RCC 7860 (cell line): ENCODE measurements at regions not wholly inside any gene's neighbourhood (a gene's known extent, or its start where the extent isn't known, plus 50 kb on each side); places are given as distances from the start of the nearest gene placed in this dataset.

Experiments
- DNase-seq: peaks from one replicate; pipeline ENCODE4 v3.0.0-alpha.2; 2015; ENCODE audit warnings: low spot score
- FAIRE-seq: peaks from 2 replicates; lab custom pipeline; 2012; peaks lifted over from hg19 to GRCh38; lab: Jason Lieb, UNC

GRCh38 chr14:97246648-97247047 lies 449.5 kb downstream of the VRK1 start:
- FAIRE-seq = no peak

GRCh38 chr14:97248973-97249372 lies 451.8 kb downstream of the VRK1 start:
- DNase-seq (no peak), FAIRE-seq (no peak)

More at GRCh38 chr14:97246648-97247047, 449.5 kb downstream of the VRK1 start:
- no peak for DNase-seq

- DNase-seq = no peak
- no peak for FAIRE-seq
Measured at GRCh38 chr14:97250931-97251330, 453.7 kb downstream of the VRK1 start.

- FAIRE-seq (no peak), DNase-seq (no peak)
Measured at GRCh38 chr14:97251491-97252155, 454.4 kb downstream of the VRK1 start.

- no peak for FAIRE-seq
Measured at GRCh38 chr14:97253756-97254155, 456.6 kb downstream of the VRK1 start.

GRCh38 chr14:97262336-97262735 lies 465.2 kb downstream of the VRK1 start:
- DNase-seq (peak; percentile 41), FAIRE-seq (no peak)

More at GRCh38 chr14:97253756-97254155, 456.6 kb downstream of the VRK1 start:
- DNase-seq = no peak

GRCh38 chr14:97264516-97265230 lies 467.5 kb downstream of the VRK1 start:
- no peak for FAIRE-seq
- no peak for DNase-seq

- FAIRE-seq = peak; percentile 87
Measured at GRCh38 chr14:97266653-97267052, 469.5 kb downstream of the VRK1 start.

GRCh38 chr14:97267509-97267908 lies 470.3 kb downstream of the VRK1 start:
- DNase-seq = no peak

More at GRCh38 chr14:97266653-97267052, 469.5 kb downstream of the VRK1 start:
- peak; percentile 76 for DNase-seq

GRCh38 chr14:97268097-97268496 lies 470.9 kb downstream of the VRK1 start:
- FAIRE-seq = no peak
- DNase-seq = no peak

More at GRCh38 chr14:97267509-97267908, 470.3 kb downstream of the VRK1 start:
- FAIRE-seq = peak; percentile 83

GRCh38 chr14:97270308-97270707 lies 473.1 kb downstream of the VRK1 start:
- DNase-seq (no peak), FAIRE-seq (no peak)

- DNase-seq = no peak
- FAIRE-seq = no peak
Measured at GRCh38 chr14:97271451-97271960, 474.3 kb downstream of the VRK1 start.

GRCh38 chr14:97273540-97273939 lies 476.4 kb downstream of the VRK1 start:
- FAIRE-seq = no peak
- DNase-seq = no peak

- FAIRE-seq = no peak
Measured at GRCh38 chr14:97274626-97275025, 477.4 kb downstream of the VRK1 start.

GRCh38 chr14:97275276-97275675 lies 478.1 kb downstream of the VRK1 start:
- DNase-seq = no peak
- FAIRE-seq = no peak

More at GRCh38 chr14:97274626-97275025, 477.4 kb downstream of the VRK1 start:
- no peak for DNase-seq

GRCh38 chr14:97276573-97276972 lies 479.4 kb downstream of the VRK1 start:
- DNase-seq (no peak), FAIRE-seq (no peak)

- FAIRE-seq (no peak), DNase-seq (no peak)
Measured at GRCh38 chr14:97277711-97278110, 480.5 kb downstream of the VRK1 start.

- peak; percentile 86 for FAIRE-seq
- peak; percentile 85 for DNase-seq
Measured at GRCh38 chr14:97280526-97280925, 483.3 kb downstream of the VRK1 start.

- peak; percentile 70 for FAIRE-seq
- peak; percentile 62 for DNase-seq
Measured at GRCh38 chr14:97281741-97282140, 484.6 kb downstream of the VRK1 start.

- FAIRE-seq (no peak), DNase-seq (no peak)
Measured at GRCh38 chr14:97282210-97283004, 485.2 kb downstream of the VRK1 start.

GRCh38 chr14:97283005-97283403 lies 485.8 kb downstream of the VRK1 start:
- DNase-seq (no peak), FAIRE-seq (no peak)
